Upper lobe of left lung (tissue), 6 donors: ENCODE measurements at regions not wholly inside any gene's neighbourhood (a gene's known extent, or its start where the extent isn't known, plus 50 kb on each side); places are given as distances from the start of the nearest gene placed in this dataset.

Experiments
- ATAC-seq, 2 donors: fragments of 200-7000 bp; cut with Tn5 transposase; one replicate each; pipeline ENCODE4 v1.9.1; 2022; ENCODE audit warnings: mild to moderate bottlenecking in 2 of 2, moderate library complexity in 2 of 2; ENCODE audit not compliant: low FRiP score in 2 of 2
- DNase-seq, 2 donors: peaks; one replicate each; pipeline ENCODE4 v3.0.0-alpha.2; 2019 to 2020
- H3K27ac ChIP-seq, 4 donors: fragments of 200-600 bp; sonication (generic); one replicate each; pipeline ENCODE4 v1.5.1; 2016 to 2019
- H3K27me3 ChIP-seq, 4 donors: fragments of 200-600 bp; sonication (generic); one replicate each; pipeline ENCODE4 v1.5.1; 2017 to 2019
- H3K36me3 ChIP-seq, 4 donors: fragments of 200-600 bp; sonication (generic); one replicate each; pipeline ENCODE4 v1.5.1; 2016 to 2019
- H3K4me1 ChIP-seq, 4 donors: fragments of 200-600 bp; sonication (generic); one replicate each; pipeline ENCODE4 v1.5.1; 2018 to 2019
- H3K4me3 ChIP-seq, 4 donors: fragments of 200-600 bp; sonication (generic); one replicate each; pipeline ENCODE4 v1.5.1; 2017 to 2019; ENCODE audit warnings: mild to moderate bottlenecking in 2 of 4, moderate library complexity in 1 of 4
- H3K9me3 ChIP-seq, 4 donors: fragments of 200-600 bp; sonication (generic); one replicate each; pipeline ENCODE4 v1.5.1; 2018 to 2019
- EP300 ChIP-seq, 4 donors: sonication (generic); formaldehyde crosslinking; IDR thresholded peaks; one replicate each; pipeline ENCODE4 v1.5.1; 2017; ENCODE audit warnings: antibody characterized with exemption in 4 of 4, control low read depth in 2 of 4
- POLR2A ChIP-seq, 4 donors: fragments of 450-650 bp; IDR thresholded peaks; one replicate each; pipeline ENCODE4 v1.5.1; 2016 to 2017; ENCODE audit warnings: antibody characterized with exemption in 4 of 4, mild to moderate bottlenecking in 2 of 4
- POLR2AphosphoS5 ChIP-seq, 2 donors: sonication (generic); formaldehyde crosslinking; IDR thresholded peaks; one replicate each; pipeline ENCODE4 v1.5.1; 2017; ENCODE audit warnings: antibody characterized with exemption in 2 of 2
- WGBS, 2 donors: methylation state at CpG; one replicate each; pipeline ENCODE4 v1.1.5; 2017 to 2018; 5-methylcytosine and 5-hydroxymethylcytosine counted together
- TF ChIP-seq, protein P1 (sequence below), 6 experiments: fragments of 450-650 bp in 4 of 6; fragments of 200-600 bp in 2 of 6; sonication (generic) in 2 of 6; IDR thresholded peaks; one replicate each; pipeline ENCODE4 v1.5.1; 2016 to 2019; ENCODE audit warnings: antibody characterized with exemption in 6 of 6
- donor health status: DM: no; HTN: no; CAD: no; lungs with moderate emphysema.
- donor health status: DM: no; HTN: yes; CAD: no; lungs with severe emphysema.

DNA sequence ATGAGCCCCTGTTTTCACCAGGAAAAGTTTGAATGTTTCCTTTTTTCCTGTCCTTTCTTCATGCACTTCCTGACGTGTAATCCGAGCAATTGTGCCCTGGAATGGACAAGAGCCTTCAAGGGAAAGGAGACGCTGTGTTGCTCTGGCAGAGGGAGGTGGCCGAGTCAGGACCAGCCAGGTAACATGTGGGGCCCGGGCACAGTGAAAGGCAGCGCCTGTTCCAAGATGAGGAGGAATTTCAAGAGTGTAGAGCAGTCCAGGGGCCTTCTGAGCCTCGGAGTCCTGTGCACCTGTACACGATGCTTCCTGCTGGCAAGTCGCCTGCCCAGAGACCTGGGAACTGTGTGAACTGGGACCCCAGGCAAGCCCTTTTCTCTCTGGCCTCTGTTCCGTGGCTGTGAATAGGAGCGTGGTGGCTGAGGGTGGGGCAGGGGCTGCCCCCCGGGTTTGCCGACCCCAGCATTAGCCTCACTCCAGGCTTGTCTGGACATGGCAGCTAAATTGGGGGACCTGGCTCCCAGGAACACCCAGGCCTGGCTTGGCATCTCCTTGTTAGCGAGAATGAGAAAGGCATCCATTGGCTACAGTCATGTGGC is 92.0 kb downstream of the MYEOV start:
- ATAC-seq, result no peak
- WGBS, 2 donors, result 81 to 94% methylated on average over 6 to 14 of the region's 14 CpGs
- no peak overlapping the region for H3K4me3 ChIP-seq
- H3K27ac ChIP-seq, result no peak overlapping the region
- TF ChIP-seq, protein P1, sequence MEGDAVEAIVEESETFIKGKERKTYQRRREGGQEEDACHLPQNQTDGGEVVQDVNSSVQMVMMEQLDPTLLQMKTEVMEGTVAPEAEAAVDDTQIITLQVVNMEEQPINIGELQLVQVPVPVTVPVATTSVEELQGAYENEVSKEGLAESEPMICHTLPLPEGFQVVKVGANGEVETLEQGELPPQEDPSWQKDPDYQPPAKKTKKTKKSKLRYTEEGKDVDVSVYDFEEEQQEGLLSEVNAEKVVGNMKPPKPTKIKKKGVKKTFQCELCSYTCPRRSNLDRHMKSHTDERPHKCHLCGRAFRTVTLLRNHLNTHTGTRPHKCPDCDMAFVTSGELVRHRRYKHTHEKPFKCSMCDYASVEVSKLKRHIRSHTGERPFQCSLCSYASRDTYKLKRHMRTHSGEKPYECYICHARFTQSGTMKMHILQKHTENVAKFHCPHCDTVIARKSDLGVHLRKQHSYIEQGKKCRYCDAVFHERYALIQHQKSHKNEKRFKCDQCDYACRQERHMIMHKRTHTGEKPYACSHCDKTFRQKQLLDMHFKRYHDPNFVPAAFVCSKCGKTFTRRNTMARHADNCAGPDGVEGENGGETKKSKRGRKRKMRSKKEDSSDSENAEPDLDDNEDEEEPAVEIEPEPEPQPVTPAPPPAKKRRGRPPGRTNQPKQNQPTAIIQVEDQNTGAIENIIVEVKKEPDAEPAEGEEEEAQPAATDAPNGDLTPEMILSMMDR (IDR thresholded peaks at IDR 0.05), result no peak
- TF ChIP-seq POLR2AphosphoS5 (IDR thresholded peaks at IDR 0.05), result no peak
- TF ChIP-seq EP300 (IDR thresholded peaks at IDR 0.05), result no peak
- no peak for TF ChIP-seq POLR2A (IDR thresholded peaks at IDR 0.05)
- H3K27me3 ChIP-seq, result no peaks in the 10 kb centered on the region
- no peaks in the 10 kb centered on the region for H3K36me3 ChIP-seq
- DNase-seq, result no peak
- peaks cover 0 to 4% (median 1%) of the 10 kb centered on the region in 4 donors for H3K4me1 ChIP-seq
- H3K9me3 ChIP-seq, result peaks cover 0 to 14% (median 8%) of the 10 kb centered on the region in 4 donors

DNA sequence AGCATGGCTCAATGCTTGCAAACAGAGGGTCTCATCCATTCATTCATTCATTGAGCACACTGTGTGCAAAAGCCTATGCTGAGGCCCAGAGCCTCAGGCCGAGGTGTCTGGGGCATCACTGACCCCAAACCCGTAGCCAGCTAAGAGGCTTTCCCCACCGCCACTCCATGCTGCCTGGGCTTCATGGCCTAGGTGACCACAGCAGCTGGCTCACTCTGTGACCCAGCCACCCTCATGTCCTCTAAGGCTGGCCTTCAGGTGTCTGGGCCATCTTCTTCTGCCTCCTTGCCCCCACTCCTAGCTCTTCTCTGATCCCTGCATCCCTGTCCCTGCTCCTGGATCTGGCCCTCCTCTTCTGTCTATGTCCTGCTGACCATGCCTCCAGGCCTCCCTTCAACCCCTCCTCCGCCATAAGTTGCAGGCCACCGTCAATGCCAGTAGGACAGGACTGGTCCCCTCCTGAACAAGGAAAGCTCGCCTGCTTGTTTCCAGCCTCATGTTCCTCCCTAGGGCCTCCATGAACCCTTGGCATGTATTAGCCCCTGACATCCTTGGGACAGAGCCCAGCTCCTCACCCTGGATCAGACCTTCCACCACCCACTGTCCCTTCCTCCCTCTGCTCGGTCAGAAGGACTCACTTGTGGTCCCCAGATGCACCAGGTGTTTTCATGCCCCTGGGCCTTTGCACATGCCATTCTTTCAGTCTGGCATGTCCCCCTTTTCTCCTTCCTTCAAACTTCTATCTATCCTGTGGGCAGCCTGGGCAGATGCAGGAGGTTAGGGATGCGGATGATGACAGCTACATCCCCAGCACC is 92.8 kb downstream of the MYEOV start:
- DNase-seq (no peak), ATAC-seq (no peak)
- H3K4me3 ChIP-seq, result no peak overlapping the region
- no peak overlapping the region for H3K27ac ChIP-seq
- H3K27me3 ChIP-seq, result no peaks in the 10 kb centered on the region
- H3K36me3 ChIP-seq, result no peaks in the 10 kb centered on the region
- H3K4me1 ChIP-seq, result peaks cover 0 to 2% (median under 1%) of the 10 kb centered on the region in 4 donors
- 91 to 97% methylated on average over 8 of the region's 8 CpGs for WGBS, 2 donors
- TF ChIP-seq POLR2A (IDR thresholded peaks at IDR 0.05), result no peak
- TF ChIP-seq POLR2AphosphoS5 (IDR thresholded peaks at IDR 0.05), result no peak
- TF ChIP-seq, protein P1 (IDR thresholded peaks at IDR 0.05), result no peak
- no peak for TF ChIP-seq EP300 (IDR thresholded peaks at IDR 0.05)
- peaks cover 0 to 14% (median 8%) of the 10 kb centered on the region in 4 donors for H3K9me3 ChIP-seq

DNA sequence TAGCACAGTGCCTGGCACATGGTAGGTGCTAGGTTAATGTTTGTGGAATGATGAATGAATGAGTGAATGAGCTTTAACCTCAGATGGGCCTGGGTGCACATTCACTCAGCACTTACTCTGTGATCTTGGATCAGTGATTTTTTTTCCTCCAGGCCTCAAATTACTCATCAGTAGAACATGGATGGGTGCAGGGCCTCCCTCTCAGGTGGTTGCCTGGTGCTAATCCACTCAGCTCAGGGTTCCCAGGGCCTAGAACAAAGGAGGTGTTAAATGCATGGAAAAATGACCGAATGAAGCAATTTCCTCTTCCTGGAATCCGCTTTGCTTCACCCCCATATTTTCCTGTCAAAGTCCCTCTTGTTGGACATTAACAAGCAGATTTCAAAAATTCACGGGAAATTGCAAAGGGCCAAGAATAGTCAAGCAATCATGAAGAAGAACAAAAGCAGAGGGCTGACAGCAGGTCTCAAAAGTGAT is 93.5 kb downstream of the MYEOV start:
- DNase-seq, result no peak
- H3K36me3 ChIP-seq, result no peaks in the 10 kb centered on the region
- no peaks in the 10 kb centered on the region for H3K27me3 ChIP-seq
- no peak overlapping the region for H3K27ac ChIP-seq
- no peaks in the 10 kb centered on the region for H3K4me1 ChIP-seq
- H3K4me3 ChIP-seq, result no peak overlapping the region
- 51 to 68% methylated on average over 3 of the region's 3 CpGs for WGBS, 2 donors
- TF ChIP-seq POLR2A (IDR thresholded peaks at IDR 0.05) (no peak), EP300 (IDR thresholded peaks at IDR 0.05) (no peak), POLR2AphosphoS5 (IDR thresholded peaks at IDR 0.05) (no peak)
- TF ChIP-seq, protein P1 (IDR thresholded peaks at IDR 0.05), result no peak
- no peak for ATAC-seq
- H3K9me3 ChIP-seq, result peaks cover 0 to 14% (median 8%) of the 10 kb centered on the region in 4 donors

DNA sequence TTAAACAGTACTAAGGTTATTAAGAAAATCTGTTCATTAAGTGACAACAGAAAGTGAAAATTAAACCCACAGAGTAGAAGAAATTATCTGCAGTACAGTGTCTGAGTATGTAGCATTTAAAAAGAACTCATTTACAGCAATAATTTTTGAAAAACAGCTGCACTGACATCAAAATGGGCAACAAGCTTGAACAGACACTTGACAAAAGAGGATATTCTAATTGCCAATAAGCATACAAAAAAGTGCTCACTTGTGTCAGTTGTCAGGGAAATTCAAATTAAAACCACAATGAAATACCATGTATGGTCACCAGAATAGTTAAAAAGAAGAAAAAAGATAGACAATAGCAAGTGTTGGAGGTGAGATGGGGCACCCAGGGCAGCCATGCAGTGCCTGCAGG is 93.3 kb upstream of the LINC01488 start:
- ATAC-seq (no peak), DNase-seq (no peak)
- Histone ChIP-seq H3K27ac (no peak overlapping the region), H3K4me3 (no peak overlapping the region), H3K36me3 (no peaks in the 10 kb centered on the region), H3K4me1 (no peaks in the 10 kb centered on the region), H3K27me3 (no peaks in the 10 kb centered on the region), H3K9me3 (peaks cover 0 to 14% (median 8%) of the 10 kb centered on the region in 4 donors)
- TF ChIP-seq POLR2A (IDR thresholded peaks at IDR 0.05) (no peak), POLR2AphosphoS5 (IDR thresholded peaks at IDR 0.05) (no peak), EP300 (IDR thresholded peaks at IDR 0.05) (no peak)
- TF ChIP-seq, protein P1 (IDR thresholded peaks at IDR 0.05), result no peak
